ENCODE measurements at regions not wholly inside any gene's neighbourhood (a gene's known extent, or its start where the extent isn't known, plus 50 kb on each side); places are given as distances from the start of the nearest gene placed in this dataset.

- TF ChIP-seq CTCF (conservative IDR thresholded peaks at IDR 0.05; ENCODE audit: low read depth, low read length) = no peak
- TF ChIP-seq EZH2 (IDR thresholded peaks at IDR 0.05; ENCODE audit: low read length, unreplicated experiment) = no peak
Measured at GRCh38 chr12:42008996-42009395, 135.7 kb downstream of the GXYLT1 start.

All from PC-3 (cell line).